HG02759 (cell line): ENCODE measurements at regions not wholly inside any gene's neighbourhood (a gene's known extent, or its start where the extent isn't known, plus 50 kb on each side); places are given as distances from the start of the nearest gene placed in this dataset.
"Not testable (repeated sequence)": the region's sequence is repeated elsewhere in the genome, so short reads cannot be mapped to it uniquely, and the experiment has no call there.

ENCODE experiments used
- ATAC-seq: cut with Tn5 transposase; IDR thresholded peaks from one replicate; pipeline ENCODE4 v1.9.1; 2021; ENCODE audit warnings: mild to moderate bottlenecking, moderate library complexity; ENCODE audit not compliant: unreplicated experiment

- ATAC-seq = no peak
These were observed 763.8 kb downstream of the DTWD2 start for GRCh38 chr5:118224546-118224945.

- ATAC-seq = no peak
These were observed 767.7 kb downstream of the DTWD2 start for GRCh38 chr5:118220556-118221195.

GRCh38 chr5:118211606-118212005, 776.7 kb downstream of the DTWD2 start:
- ATAC-seq = no peak

GRCh38 chr5:118208031-118208453, 780.3 kb downstream of the DTWD2 start:
- ATAC-seq = no peak

GRCh38 chr5:118199801-118200200, 788.5 kb downstream of the DTWD2 start:
- no peak for ATAC-seq

- ATAC-seq = no peak
These were observed 792.1 kb downstream of the DTWD2 start for GRCh38 chr5:118196229-118196628.

- no peak for ATAC-seq
These were observed 793.1 kb downstream of the DTWD2 start for GRCh38 chr5:118195211-118195610.

GRCh38 chr5:118193194-118193905, 795.0 kb downstream of the DTWD2 start:
- ATAC-seq = no peak

GRCh38 chr5:118185018-118185417, 803.3 kb downstream of the DTWD2 start:
- ATAC-seq = no peak

- ATAC-seq = no peak
These were observed 812.2 kb downstream of the DTWD2 start for GRCh38 chr5:118176146-118176545.

GRCh38 chr5:118174671-118175070, 813.7 kb downstream of the DTWD2 start:
- no peak for ATAC-seq

GRCh38 chr5:118173340-118173739, 815.0 kb downstream of the DTWD2 start:
- ATAC-seq = no peak

GRCh38 chr5:118165619-118166018, 822.7 kb downstream of the DTWD2 start:
- no peak for ATAC-seq

- ATAC-seq = no peak
These were observed 832.2 kb downstream of the DTWD2 start for GRCh38 chr5:118156181-118156580.

GRCh38 chr5:118146824-118147223, 841.5 kb downstream of the DTWD2 start:
- no peak for ATAC-seq

- no peak for ATAC-seq
These were observed 843.8 kb downstream of the DTWD2 start for GRCh38 chr5:118144540-118144939.

- ATAC-seq = no peak
These were observed 849.0 kb downstream of the DTWD2 start for GRCh38 chr5:118139361-118139760.

- no peak for ATAC-seq
These were observed 862.2 kb downstream of the DTWD2 start for GRCh38 chr5:118126159-118126558.

GRCh38 chr5:118125687-118126086, 862.7 kb downstream of the DTWD2 start:
- ATAC-seq = no peak

GRCh38 chr5:118121258-118121657, 867.1 kb downstream of the DTWD2 start:
- ATAC-seq = no peak

GRCh38 chr5:118115791-118116190, 872.6 kb downstream of the DTWD2 start:
- no peak for ATAC-seq

- no peak for ATAC-seq
These were observed 876.4 kb downstream of the DTWD2 start for GRCh38 chr5:118111956-118112355.

GRCh38 chr5:118107246-118107645, 881.1 kb downstream of the DTWD2 start:
- not testable (repeated sequence) for ATAC-seq
